HG03565 (cell line): ENCODE measurements at regions not wholly inside any gene's neighbourhood (a gene's known extent, or its start where the extent isn't known, plus 50 kb on each side); places are given as distances from the start of the nearest gene placed in this dataset.

Source experiments
- ATAC-seq: cut with Tn5 transposase; IDR thresholded peaks from one replicate; pipeline ENCODE4 v1.9.1; 2021; ENCODE audit warnings: mild to moderate bottlenecking, moderate library complexity; ENCODE audit not compliant: unreplicated experiment

DNA sequence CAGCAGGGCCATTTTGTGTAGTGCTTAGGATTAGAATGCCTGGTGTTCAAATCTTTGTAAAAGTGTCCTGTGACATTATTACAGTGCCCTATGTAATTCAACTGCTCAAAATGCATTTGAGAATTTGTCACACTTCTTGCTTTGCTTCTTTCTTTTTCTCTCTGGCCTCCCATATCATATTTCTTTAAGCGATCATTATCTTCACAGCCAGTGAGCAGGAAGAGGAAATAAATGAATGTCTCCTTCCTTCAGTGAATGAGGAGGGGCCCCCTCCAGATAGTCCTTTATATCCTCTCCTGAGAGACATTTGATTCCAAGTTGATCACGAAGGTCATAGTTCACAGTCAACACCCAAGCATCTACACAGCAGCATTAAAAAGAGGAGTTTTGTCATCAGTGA lies 425.1 kb upstream of the NPVF start:
- ATAC-seq = no peak

DNA sequence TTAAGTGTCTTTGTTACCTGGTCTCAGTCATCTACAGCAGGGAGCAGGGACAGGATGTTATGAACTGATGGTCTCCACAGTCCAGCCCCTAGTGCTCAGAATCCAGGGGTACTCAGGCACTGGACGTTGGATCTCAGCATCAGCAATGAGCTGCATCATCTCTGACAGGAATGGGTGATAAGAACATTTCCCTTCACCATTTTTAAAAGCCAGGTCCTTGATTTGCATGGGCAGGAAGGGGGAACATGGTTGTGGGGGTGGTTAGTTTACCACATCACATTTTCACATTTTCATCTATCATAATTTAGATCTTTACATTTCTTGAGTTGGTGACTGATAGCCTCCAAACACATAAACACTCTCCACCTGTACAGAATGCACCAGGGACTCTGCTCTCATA lies 427.8 kb upstream of the NPVF start:
- no peak for ATAC-seq

DNA sequence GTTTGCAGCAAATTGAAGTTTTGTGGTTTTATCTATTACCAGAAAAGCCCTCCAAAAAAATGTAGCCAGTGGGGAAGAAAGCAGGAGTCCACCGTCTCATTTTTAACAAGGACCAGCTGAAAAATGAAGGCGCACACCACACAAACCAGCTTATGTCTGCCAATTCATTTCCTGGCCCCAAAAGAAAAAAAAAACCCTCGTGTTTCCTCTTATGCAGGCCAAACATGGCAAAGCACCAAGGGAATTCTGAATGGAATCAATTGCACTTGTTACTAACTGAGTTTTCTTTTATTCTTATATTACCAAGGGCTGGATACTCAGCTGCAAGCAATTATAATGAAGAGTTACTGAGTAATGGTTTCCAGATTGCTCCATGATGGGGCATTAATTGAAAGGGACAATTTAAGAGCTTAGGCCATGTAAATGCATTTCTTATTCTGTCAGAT lies 428.3 kb upstream of the NPVF start:
- no peak for ATAC-seq

DNA sequence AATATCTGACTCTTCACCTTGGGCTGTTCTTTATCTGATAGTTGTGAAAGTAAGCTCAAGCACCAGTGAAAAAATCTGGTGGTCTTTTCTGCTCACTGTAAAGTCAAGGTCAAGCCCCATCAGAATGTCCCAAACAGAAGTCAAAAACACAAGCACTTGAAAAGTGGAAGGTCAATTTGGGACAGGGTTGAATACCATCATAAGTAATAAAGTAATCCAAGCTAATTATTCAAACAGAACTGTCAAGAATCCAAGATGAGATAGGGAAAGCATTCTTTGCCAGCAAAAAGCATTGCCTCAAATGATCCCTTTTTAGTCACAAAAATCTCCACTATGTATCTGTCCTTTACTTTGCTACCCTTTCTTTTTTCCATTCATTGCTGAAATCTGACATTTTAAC lies 430.1 kb upstream of the NPVF start:
- no peak for ATAC-seq

DNA sequence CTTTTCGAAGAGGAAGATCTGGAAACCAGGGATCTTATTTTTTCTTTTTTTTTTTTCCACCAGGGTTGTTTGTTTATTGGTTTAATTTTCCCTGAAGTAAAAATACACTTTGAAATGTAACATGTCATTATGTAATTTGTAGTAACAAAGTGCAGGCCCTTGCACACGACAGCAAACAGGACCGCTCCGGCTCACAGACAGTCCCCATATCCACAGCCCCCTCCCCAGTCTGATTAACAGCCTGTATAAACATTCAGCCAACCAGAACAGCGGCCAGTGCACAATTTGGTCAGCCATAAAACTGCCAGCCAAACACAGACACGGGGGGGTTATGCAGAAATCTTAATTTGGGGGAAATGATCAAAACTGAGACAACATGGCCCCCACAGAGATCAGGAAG lies 431.6 kb upstream of the NPVF start:
- no peak for ATAC-seq

DNA sequence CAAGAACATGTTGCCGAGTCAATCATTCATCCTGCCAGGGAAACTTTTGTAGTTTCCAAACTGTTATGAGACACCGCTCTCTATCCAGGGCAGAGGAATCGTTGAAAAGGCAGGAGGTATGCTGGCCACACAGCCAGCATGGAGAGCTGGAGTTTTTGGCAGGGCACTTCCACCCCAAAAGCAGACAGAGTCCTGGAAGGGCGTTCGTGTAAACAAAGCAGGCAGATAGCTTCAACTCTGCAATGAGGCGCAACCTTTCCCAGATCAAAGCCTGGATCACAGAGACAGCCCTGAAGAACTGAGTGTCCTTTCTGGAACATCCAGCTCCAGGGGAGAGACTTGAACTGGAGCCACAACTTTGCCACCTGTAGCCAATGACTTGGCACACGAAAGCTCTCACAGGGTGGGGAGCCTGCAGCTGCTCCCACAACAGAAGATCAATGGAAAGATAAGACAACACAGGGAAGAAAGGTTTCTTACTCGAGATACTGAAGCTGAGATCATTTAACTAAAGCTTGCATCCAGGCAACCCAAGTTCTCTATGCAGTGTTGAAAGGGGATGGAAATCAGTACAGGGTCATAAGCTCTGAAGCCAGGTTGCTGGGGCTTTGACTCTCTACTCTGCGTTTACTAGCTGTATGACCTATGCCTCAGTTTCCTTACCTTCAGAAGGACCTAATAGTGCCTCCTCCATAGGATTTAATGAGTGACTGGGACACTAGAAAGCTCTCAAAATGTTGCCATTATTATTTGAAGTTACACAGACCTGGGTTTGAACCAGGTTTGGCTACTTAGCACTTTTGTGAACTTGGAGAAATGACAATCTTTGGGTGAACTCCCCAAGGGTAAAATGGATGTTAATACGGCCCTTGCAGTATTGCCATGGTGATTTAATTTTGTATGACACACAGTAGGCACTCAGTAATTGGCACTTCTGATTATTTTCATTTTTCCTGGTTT lies 434.8 kb upstream of the NPVF start:
- no peak for ATAC-seq

DNA sequence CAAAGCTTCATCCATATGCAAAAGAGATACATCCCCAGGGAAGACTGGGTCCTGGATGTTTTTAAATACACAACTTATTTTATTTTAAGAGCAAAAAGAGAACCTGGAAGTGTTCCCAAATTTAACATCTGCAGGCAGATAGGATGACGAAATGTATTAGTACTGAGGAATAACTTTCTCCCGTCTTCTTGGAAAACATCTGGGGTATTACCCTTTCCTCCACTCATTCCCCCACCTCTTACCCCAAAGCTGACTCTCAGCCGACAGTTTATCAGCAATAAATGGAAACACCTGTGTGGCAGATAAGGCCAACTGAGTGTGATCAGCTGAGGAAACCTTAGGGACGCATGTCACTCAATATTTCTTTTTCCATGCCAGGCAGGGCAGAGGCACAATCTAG lies 435.6 kb upstream of the NPVF start:
- no peak for ATAC-seq

DNA sequence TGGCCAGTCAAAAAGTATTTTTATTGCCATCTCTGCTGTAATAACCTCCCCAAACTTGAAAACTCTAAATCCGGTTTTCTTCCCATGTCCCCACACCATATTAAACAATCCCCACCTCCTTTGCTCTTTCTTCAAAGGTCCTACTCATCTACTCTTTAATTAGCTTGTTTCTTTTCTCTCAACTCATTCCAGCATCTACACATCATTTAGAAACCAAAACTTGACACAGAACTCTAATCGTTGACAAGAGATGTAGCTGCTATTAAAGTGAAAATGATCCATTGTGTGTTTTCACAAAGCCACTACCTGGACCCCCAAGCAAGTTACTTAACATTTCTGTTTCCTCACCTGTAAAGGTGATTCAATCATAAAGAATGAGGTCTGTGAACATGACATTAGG lies 436.3 kb upstream of the NPVF start:
- peak; percentile 63 for ATAC-seq

DNA sequence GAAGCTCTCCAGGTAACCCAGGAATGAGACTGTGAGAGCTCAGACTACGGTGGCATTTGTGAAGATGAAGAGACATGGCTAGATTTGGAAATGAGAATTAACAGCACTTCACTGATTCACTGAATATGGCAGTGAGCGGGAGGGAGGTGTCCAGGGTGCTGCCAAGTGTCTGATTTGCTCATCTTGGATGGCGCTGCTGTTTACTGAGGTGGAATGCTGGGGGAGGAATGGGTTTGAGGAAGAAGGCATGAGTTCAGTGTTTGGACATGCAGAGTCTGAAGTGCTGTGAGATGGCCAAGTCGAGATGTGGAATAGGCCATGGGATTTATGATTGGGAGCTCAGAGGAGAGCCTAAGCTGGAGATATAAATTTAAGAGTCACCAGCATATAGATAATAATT lies 437.1 kb upstream of the NPVF start:
- no peak for ATAC-seq

DNA sequence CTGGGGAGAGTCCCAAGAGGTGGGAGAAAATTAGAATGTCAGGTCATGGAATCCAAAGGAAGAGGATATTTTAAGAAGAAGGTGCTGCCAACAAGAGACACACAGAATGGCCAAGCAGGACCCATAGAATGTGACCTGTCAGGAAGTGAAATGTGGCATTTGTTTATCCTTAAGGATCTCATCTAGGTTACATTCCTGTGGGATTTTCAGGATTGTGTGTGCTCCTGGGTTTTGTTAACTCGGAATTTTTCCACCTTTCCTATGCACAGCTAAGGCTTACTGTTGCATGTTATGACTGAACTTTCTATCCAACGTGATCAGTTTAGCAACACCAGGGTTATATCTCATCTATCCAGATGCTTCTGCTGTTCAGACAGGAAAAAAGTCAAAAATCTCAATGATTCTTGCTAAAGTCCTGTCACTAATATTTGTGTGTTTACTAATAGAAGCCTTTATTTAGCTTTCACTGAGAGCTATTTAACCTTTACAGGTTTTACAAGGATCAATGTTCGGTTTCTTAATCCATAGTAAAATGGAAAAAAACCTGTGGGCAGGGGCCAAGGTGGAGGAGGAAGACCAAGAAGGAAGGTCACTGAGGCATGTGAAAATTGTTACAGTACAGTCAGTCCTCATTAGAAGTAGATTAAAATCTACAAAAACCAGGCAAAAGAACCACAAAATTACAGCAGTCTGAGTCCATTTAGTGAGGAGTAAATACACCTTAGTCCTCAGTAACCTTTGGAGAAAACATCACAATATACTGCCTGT lies 437.8 kb upstream of the NPVF start:
- ATAC-seq = no peak

DNA sequence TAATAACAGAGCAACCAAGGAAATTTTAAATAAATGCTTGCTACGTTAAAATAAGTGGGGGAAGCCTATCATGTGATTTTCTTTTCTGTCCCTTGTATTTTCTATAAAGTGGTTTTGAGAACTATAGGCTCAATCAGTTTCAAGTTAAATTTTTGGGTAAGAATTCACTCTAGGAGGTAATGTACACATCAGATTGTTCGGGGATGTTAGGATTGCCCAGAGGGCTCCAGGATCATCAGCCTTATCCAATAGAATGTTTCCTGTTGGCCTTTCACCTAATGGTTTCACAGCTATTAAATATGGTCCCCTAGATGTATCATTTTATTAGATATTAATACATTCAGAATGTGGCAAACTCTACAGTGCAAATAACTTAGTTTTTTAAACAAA lies 438.4 kb upstream of the NPVF start:
- no peak for ATAC-seq

DNA sequence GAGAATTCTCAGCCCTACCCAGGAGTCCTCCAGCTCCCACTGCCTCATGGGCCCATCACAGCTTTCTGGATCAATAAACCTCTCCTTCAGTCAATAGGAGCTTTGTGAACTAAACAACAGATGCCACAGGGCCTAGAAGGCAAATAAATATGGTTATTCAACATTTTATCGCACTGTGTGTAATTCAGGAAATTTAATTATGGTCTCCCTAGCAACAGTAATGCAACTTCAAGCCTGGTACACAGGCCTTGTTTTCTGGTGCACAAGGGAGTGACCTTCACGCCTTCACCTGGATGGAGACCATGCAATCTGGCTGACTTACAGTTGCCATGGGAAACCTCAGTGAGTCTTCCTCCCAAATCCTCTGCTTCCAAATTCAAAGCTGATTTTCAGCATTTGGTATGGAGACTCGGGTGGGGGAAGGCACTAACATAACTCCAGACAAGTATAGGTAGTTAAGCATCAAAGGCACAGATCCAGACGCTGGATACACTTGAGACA lies 441.0 kb upstream of the NPVF start:
- no peak for ATAC-seq

DNA sequence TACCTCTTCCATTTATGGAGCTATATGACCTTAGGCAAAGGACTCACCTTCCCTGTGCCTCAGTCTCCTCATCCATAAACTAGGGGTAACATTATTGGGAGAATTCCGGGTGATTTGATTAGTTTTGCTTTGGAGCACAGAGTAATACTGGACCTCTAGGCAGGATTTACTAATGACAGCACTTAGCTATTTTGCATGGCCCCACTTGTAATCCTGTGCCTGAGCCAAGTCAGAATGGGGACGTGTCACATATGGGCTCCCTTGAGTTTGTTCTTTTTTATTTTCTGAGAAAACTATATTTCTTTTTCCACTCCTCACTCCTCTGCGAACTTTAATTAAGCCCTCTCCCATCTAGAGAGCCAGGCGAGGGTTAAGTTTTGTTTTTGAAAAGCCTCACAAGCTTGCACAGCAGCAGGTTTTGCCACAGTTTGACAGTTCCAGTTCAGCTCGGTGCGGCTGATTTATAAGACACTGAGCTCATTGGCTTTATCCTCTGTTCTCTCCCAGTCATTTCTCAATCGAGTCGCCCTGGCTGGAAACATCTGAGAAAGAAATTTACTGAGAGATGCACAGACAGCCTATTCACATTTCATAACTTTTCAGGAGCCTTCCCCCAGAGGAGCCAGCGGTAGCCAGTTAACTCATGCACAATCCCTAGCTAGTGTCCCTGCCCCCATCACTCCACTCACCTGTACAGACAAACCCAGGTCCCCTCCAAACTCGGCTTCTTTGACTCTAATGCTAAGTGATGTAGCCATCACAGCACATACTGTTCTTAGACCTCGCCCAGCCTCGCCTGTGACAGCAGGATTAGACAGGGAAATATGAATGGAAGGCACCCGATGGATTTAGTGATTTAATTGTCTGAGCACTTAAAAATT lies 441.9 kb upstream of the NPVF start:
- no peak for ATAC-seq

DNA sequence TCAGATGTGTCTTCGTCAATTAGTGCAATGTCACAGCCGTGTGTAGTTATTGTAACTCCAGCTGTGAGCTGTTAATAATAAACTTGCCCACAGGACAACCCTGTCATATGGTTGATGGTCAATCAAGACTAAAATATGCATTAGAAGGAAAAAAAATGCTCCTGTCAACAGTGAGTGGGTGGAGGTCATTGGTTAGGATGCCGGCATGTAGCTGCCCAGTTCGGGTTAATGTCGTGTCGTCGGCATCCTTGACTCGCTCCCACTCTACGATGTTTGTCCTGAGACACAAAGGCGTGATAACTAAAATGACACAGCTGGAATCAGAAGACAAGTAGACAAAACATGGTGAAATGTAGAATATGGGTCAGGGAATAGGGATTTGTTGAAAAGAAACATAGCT lies 442.8 kb upstream of the NPVF start:
- ATAC-seq = no peak

DNA sequence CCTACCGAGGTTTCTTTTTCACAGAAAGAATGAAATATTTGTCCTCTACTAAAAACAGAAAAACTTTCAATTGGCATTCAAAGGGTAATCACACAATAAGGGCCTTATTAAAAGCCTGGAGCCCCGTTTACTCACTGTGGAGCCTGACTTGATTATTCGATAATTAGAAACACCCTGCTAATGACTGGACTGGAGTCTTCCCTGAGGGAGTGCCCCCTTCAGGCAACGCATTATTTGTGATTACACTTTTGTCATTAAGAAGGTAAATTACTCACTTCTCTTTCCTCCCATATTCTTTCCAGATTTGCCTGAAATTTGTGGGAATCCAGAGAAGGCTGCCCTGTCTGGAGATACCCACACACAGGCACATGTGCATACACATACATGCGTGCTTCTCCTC lies 444.2 kb upstream of the NPVF start:
- ATAC-seq = no peak

DNA sequence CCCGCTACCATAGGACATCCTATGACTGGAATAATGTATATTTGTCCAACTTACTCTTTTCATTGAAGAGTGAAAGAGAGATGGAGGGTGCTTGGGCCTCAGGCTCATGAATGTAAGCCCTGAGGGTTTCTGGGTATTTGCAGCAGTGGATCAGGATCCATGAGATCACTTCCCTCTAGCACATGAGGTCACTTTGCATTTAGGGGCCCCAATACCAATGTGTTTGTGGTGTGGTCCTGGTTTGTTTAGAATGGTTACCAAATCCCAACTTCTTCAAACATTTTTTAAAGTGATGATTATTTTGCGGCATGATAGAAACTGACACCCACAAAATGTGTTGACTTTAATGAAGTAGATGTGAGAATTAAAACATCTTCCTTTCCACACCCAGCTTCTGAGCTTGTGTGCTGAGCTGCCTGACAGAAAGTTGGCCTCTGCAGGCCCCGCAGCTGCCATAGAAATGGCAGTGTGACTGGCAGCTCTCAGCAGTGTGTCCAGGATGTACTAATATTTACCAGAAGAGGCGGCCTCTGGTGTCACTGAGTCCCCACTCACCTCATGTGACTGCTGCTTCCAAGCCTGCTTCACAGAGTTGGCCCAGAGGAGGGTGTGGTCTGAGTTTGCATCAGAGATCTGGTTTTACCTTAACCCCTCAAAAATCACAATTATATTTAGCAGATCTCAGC lies 447.6 kb upstream of the NPVF start:
- ATAC-seq = no peak

DNA sequence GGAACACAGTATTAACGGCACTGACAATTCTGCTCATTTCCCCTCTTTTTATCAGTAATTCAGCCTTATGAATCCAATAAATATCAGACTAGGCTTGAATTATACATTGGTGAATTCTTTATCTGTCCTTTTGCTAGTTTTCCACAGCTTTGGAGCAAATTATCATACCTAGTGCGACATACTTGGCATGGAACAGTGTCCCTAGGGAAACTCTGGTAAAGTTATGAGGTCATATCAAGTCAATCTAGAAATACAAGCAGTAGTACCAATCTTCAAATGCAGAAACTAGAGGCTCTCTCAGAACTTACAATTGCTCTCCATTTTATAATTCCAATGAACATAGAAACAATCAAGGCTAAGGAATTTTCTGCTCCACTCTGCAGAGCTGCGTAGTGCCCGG lies 449.3 kb upstream of the NPVF start:
- no peak for ATAC-seq

DNA sequence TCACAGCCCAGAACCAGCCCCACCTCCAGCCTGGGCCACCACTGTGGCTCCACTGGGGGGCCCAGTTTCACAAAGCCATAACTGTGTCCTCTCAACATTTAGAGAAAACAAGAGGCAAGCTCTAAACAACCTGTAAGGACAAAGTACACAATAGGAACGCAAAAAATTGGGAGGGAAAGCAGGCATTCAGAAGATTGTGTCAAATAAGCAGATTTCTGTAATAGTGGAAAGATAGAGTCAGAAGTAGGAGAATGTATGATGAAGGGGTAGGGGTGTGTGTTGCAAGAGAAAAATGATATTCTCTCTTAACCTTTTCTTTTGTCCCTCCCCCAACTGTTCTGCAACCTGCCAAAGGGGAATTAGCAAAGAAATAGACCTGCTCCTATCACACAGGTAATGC lies 449.9 kb upstream of the NPVF start:
- ATAC-seq = no peak

DNA sequence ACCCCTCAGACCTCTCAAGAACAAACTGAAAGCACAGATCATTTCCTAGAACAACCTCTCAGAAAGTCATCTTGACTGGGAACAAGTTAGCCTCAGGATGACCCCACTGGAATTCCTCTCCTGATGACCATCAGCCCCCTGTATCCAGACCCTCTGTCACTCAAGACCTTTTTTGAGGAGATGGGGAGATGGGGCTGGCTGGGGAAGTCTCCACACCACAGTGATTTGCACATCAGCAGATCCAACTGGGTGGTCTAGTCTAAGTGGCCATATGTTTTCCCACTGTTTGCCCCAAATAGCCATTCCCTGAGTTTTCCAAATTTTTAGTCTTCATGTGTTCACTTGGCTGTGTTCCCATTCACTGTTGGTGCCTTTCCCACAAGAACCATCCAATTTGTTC lies 452.4 kb upstream of the NPVF start:
- no peak for ATAC-seq

DNA sequence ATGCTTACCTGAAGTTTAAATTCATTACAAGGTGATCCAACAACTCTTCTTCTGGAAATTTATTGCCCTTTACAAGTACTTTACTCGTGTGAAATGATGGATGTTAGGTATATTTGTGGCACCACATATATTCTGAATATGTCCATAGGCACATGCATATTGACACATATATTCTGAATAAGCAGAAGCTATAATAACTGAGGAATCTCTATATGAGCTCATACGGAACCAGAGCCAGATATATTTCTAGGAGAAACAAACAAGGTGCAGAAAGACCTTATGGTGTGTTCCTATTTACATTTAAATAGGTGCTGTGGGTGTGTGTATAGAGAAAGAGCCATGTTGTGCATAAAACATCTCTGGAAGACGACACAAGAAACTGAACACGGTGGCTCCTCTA lies 456.1 kb upstream of the NPVF start:
- no peak for ATAC-seq
